ENCODE measurements at regions not wholly inside any gene's neighbourhood (a gene's known extent, or its start where the extent isn't known, plus 50 kb on each side); places are given as distances from the start of the nearest gene placed in this dataset.

GRCh38 chr1:78799926-78800325 is 150.3 kb downstream of the IFI44 start:
- no peak for DNase-seq

- DNase-seq = no peak
Measured at GRCh38 chr1:78814176-78814575, 164.5 kb downstream of the IFI44 start.

GRCh38 chr1:78825561-78825960 is 175.9 kb downstream of the IFI44 start:
- no peak for DNase-seq

GRCh38 chr1:78829644-78830043 is 176.9 kb downstream of the ADGRL4 start:
- DNase-seq = no peak

- no peak for DNase-seq
Measured at GRCh38 chr1:78830321-78830720, 176.2 kb downstream of the ADGRL4 start.

- no peak for DNase-seq
Measured at GRCh38 chr1:78831731-78832360, 174.7 kb downstream of the ADGRL4 start.

- DNase-seq = no peak
Measured at GRCh38 chr1:78833491-78833890, 173.0 kb downstream of the ADGRL4 start.

- DNase-seq = no peak
Measured at GRCh38 chr1:78834201-78834741, 172.3 kb downstream of the ADGRL4 start.

GRCh38 chr1:78836726-78837125 is 169.8 kb downstream of the ADGRL4 start:
- no peak for DNase-seq

GRCh38 chr1:78839704-78840277 is 166.7 kb downstream of the ADGRL4 start:
- peak in 1 of 2 donors; percentile 44 for DNase-seq

Measured in CD4-positive, alpha-beta T cell treated with Interleukin-1 beta for 1 hour (primary cell).